GM12891 (cell line): ENCODE measurements at regions not wholly inside any gene's neighbourhood (a gene's known extent, or its start where the extent isn't known, plus 50 kb on each side); places are given as distances from the start of the nearest gene placed in this dataset.

Source experiments
- POLR2A ChIP-seq: IDR thresholded peaks from 2 replicates; pipeline ENCODE4 v1.6.1; 2011; ENCODE audit warnings: low read depth, low read length, control low read depth
- POLR2AphosphoS5 ChIP-seq: IDR thresholded peaks from 2 replicates; pipeline ENCODE4 v1.6.1; 2011; ENCODE audit warnings: low read depth, low read length, control low read depth
- TAF1 ChIP-seq: IDR thresholded peaks from 2 replicates; pipeline ENCODE4 v1.6.1; 2011; ENCODE audit warnings: low read depth, low read length, control low read depth

GRCh38 chr21:22062472-22063139, 1064.4 kb downstream of the NCAM2 start:
- no peak for TF ChIP-seq TAF1
- no peak for TF ChIP-seq POLR2A
- TF ChIP-seq POLR2AphosphoS5 = no peak
